ENCODE measurements at regions not wholly inside any gene's neighbourhood (a gene's known extent, or its start where the extent isn't known, plus 50 kb on each side); places are given as distances from the start of the nearest gene placed in this dataset.

DNA sequence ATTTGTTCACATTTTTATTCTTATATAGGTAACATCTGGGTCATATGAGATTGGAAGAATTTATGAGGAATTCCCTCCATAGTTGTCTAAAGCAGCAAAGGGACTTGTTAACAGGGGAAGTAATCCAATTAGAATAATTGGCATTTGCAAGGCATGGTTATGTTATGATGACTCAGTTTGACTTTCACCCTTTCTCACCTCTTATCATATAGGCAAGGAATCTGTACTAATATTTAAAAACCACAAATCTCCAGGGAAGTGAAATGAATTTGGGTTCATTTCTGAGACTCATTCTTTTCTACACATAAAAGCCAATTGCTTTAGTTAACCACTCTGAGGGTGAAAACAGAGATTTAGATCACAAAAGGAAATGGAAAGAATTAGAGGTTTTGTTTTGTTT is 281.5 kb upstream of the DKK2 start:
- DNase-seq (ENCODE audit: low spot score) = no peak

DNA sequence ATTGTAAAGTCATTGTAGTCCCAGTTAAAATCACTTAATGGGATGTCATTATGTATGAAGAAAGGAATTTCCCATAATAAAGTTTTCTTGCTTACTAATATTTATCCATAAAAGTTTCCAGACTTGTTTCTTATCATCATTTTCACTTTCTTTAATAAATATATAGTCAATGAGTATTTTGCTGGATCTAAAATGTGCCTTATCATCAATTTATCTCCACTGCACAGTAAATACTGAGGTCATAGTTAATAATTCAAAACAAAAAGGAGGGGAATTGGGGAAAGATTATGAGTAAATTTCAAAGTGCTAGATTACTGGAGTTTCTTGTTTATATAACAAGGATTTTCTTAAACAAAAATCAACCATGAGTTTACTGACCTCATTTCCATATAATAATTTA is 279.5 kb upstream of the DKK2 start:
- DNase-seq (ENCODE audit: low spot score) = no peak

DNA sequence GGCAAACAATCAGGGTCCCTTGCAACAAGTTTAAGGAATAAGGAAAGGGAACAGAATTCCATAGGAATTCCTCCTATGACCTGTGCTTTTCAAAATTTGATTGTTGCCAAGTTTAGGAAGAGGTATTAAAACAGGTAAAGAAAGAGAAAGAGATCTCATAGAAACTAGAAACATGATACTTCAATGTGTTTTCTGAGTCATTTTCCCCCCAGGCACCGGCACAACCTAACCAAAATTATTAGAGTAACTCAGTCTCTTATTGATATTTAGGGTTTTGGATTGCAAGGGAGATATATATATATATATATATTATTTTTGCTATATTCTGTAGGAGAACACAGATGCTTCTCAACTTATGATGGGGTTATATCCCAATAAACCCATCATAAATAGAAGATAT is 278.0 kb upstream of the DKK2 start:
- no peak for DNase-seq (ENCODE audit: low spot score)

DNA sequence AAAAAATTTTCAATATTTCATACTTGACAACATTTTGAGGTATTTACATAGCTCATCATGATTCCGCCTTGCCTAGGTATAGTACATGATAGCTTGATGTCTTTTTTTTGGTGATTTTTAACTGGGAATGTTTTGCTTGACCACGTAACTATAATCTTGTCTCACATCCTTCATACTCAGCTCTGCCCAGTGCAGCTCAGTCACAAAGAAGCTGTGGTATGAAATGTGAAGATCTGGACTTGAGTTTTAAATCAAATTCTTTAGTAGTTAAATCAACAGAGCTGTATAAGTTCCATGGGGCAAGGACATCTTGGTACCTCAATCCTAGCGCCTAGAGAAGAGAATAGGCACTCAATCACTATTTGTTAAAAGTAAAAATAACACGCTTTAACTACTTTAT is 276.3 kb upstream of the DKK2 start:
- no peak for DNase-seq (ENCODE audit: low spot score)

DNA sequence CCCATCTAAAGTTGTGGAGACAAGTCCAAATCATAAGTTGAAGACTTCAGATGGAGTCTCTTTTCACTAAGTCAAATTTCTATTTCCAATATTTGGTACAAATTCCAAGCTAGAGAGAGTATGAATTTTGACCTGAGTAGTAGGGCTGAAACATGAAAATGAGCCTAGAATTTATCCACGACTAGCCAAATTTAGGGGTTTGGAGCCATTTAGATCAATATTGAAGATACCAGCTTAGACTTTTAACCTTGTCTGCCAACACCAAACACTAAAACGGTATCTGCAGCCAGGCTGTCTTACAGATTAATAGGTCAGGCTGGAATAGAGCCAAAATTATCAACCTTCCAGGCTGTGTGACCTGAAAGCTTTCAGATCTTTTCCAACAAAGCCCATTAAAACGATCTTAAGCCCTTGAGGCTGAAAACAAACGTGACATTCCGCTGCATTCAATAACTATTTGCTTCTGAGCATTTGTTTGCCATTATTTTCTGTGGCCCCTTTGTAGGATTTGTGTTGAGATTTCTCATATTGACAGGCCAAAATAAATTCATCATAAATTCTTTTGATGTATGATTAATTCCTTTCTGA is 268.7 kb upstream of the DKK2 start:
- DNase-seq (ENCODE audit: low spot score) = no peak

DNA sequence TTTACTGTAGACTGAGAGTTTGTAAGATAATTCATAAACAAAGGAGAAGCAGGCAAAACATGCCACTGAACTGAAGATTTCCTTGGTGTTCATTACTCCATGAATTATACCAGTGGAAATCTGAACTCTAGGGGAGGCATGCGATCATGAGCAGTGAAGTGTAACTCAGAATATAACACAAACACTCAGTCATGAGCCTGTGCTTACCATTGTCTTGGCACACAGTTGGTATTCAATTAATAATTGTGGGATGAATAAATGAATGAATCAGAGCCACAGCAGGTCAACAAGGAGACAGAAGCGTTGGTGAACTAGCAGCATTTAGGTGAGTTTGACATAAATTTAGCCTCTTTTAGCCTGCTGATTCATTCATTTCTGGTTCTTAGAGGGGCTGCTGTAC is 263.5 kb upstream of the DKK2 start:
- DNase-seq (ENCODE audit: low spot score) = no peak

DNA sequence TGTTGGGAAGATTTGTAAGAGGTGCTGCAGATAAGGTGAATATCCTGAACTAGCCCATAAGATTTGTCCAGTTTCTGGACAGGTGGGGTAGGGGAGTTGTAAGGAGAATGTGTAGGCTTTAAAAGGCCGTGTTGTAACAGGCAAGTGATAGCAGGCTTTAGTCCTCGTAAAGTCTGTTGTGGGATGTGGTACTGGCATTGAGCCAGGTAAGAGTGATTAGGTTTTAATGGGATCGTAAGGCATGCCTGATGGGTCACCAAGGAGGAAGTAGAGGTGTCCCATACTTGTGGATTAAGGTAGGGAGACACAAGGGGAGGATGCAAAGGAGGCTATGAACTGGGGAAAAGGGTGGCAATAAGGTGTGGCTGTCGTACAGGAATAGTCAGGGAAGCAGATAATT is 256.9 kb upstream of the DKK2 start:
- no peak for DNase-seq (ENCODE audit: low spot score)

DNA sequence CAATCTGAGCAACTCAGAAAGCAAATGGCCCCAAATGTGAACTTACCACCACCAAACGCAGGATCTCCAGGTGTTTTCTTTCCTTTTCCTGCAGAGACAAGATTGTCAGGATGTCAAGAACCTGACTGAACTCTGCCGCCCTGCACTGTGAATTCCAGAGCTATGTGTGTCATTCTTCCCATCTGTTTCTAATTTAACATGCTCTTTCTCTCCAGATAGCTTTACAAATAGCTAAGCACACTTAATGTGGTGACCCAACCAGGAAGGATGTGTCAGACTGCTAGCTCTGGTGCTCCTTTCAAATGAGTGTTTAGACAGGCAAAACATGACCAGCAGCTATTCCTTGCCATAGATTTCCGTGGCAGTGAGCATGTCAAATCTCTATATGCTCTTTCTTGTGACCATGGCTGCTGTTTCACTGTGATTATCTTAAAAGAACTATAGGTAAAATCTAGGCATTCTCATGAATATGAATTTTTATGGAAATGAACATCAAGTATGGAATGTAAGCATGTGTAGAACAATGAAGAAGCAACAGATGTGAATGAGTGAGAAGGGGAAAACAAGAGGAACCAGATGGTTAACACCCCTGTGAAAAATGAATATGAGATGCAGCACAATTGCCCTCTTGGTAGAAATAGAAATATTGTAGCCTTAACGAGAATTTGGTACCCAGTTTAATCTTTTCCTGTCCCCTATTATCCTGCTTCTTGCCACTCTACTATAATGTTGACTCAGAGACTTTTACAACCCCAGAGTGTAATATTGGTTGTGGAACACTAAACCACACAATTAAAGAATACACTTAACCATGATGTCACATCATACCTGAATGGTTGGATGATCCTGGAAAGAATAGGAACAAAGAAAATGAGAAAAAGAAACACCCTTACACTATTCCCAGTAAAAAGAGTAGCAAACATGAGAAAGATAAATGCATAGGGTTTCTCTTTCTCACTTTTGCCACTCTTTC is 247.8 kb upstream of the DKK2 start:
- no peak for DNase-seq (ENCODE audit: low spot score)

DNA sequence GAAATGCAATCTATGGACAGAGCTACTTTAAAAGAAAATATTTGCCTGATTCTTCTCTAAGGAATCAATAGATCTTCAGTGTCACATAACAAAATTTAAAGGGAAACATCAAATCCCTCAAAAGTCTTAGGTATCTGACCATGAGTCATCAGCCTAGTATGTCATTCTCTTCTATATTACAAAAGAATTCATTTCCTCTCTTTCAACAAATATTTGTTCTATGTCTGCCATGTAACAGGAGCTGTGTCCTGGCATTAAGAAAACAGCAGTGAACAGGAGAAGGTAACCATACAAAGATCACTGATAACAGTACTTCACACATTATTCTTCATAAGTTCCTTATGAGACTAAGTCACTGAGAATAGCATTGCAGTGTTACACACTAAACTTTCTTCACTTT is 243.6 kb upstream of the DKK2 start:
- DNase-seq (ENCODE audit: low spot score) = no peak

DNA sequence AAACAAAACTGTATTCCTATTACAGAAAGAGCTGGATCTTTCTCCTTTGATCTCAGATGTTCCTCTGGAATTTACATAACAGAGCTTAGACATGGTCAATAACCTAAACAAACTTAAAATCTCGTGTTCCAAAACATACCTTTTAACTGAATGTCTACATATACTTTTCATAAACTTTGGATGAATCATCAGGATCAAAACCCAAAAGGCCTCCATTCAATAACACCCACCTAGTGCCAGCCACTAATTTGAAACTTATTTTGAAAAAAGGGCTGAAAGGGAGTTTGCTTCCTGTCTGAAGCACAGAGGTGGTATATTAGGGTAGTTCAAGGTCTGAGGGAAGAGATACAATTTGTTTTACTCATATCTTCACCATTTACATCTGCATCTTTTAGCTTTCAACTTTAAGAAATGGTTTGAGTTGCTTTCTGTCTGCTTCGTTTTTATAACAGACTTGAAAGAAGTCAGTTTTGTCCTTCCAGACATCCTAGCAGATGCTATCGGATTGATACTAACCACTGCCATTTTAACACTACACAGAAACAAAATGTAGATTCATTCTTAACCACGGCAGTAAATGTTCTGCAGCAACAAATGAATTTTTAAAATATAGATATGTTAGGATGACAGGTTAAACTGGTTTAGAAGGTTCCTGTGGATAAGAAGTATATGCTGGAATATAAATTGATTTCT is 242.8 kb upstream of the DKK2 start:
- DNase-seq (ENCODE audit: low spot score) = no peak

DNA sequence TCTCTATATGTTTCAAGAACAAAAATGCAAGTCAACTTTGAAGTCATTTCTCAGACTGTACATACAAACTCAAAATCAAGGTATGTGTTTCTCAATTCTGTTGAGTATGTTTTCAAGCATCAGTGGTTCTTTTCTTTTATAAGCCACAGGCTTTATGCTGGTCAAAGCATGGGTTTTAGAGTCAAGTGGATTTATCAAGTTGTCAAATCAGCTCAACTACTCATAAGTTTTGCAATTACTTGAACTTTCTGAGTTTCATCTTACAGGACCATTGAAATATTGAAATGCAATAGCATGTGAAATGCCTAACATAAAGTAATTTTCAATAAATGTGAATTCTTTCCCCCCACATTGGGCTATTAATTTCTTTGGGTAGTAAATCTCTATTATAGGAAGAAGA is 239.9 kb upstream of the DKK2 start:
- DNase-seq (ENCODE audit: low spot score) = no peak

DNA sequence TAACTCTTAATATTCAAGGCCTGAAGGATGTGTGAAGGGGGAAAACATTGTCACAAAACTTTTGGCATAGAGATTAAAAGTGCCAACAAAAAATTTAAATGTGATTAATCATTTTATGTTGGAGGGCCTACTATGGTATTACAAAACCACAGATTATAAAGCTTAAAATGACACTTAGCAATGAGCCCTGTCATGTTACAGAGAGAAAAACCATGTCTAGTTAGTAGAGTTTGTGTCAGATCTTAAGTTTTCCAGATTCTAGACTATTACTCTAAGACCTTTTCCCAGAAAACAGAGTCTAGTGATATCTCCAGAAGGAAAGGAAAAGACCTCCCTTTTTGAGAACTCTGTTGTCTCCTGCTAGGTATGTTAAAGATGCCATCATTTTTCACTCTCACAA is 239.1 kb upstream of the DKK2 start:
- no peak for DNase-seq (ENCODE audit: low spot score)

DNA sequence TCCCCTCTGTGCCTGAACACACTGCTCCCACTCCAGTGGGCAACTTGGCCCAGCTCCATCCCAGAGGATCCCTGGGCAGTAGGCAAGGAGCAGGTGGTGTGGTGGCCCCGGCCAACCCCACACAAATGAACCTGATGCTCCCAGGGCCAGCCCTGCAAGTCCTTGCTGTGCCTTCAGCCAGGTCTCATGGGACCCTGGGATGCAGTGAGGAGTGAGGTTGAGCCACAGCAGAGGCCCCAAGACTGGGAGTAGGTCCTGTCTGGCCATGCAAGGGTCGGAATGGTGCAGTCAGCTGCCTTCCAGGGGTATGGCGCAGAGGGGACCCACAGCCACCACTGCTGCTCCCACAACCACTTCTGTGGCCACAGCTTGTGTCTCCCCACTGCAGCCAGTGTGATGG is 234.5 kb upstream of the DKK2 start:
- no peak for DNase-seq (ENCODE audit: low spot score)

DNA sequence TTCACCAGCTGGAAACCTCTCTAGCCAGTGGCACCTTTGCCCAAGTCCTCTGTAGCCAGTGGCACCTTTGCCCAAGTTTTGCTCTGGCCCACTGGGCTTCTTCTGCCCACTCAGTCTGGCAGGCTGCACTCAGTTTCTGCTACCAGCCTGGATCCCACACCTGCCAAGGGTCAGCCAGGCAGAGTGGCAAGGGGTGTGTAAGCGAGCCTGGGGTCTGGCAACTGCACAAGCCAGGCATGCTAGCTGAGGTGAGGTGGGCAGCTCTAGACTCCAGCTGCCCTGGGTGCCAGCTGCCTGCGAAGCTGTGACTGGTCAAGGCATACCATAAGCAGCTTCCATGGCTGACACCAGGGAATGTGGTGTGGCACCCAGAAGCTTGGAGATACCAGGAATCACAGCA is 233.1 kb upstream of the DKK2 start:
- DNase-seq (ENCODE audit: low spot score) = no peak

DNA sequence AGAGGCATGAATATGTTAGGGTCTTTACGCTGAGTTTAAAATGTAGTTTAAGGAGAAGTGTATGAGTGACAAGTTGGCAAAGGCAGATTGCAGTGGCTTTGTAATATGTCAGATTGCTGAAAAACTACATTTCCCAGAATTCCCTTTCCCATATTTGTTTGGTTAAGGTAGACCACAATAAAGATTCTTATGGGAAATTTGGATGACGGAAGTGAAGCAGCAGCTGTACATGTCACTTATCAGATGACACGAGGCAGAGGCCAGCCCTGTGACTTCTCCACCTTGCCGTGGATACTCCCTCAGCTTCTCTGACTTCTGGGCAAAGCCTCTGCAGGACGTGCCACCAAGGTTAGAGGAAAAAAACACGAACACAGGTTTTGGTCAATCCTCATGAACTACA is 229.7 kb upstream of the DKK2 start:
- DNase-seq (ENCODE audit: low spot score) = no peak

DNA sequence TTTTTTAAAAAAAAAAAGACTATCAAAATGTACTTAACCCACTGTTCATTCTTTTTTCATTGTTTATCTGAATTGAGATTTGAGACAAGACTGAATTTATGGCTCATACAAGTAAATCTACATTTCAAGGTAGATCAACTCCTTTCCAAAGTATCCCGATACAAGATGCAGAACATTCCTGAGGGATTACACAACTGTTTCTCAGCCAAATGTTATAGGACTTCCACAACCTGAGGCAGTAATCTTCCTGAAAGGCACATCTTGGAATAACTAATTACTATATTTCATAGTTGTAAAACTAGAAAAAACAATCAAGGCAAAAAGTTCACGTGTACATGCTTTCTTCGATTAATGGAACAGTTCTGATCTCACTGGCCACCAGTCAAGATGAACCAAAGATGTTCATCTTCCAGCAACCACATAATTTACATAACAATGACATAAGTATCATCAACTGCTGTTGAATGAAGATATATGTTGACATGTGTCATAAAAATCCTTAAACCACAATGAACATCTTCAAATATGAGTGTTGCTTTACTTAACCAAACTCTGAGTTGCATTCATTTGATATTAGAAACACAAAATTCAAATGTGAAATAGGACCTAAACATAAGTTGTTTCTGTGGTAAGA is 225.2 kb upstream of the DKK2 start:
- no peak for DNase-seq (ENCODE audit: low spot score)

DNA sequence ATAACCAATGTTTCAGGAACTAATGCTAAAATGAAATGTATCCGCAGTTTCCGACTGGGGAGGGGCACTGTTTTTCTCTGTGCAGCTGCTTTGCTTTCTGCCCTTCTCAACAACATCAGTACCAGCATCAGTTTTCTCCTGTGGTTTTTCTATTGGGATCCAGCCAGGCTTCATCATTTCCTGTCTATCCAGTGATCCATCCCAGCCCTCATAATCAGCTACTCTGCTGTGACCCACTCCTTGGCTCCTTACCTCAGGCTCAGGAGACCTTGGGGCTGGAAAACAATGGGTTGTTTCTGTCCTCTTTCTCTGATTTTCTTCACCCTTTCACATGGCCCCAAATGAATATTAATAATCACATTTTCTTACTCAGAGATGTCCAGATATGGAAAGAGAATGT is 222.2 kb upstream of the DKK2 start:
- no peak for DNase-seq (ENCODE audit: low spot score)

DNA sequence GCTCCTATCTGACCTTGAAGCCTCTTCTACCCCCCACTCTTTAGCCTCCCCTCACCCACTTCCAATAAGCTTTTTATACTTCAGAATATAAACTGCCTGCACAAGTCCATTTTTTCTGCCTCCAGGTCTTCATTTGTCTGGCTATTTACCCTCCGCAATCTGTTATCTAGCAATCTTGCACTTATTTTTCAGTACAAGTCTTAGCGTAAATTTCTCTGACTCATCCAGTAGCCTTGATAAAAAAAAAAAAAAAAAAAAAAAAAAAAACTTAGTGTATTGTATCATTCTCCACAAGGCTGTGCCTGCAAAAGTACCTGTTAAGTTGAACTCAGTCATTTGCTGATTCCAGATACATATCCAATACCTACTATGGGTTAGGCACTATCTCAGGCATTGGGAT is 219.5 kb upstream of the DKK2 start:
- no peak for DNase-seq (ENCODE audit: low spot score)

DNA sequence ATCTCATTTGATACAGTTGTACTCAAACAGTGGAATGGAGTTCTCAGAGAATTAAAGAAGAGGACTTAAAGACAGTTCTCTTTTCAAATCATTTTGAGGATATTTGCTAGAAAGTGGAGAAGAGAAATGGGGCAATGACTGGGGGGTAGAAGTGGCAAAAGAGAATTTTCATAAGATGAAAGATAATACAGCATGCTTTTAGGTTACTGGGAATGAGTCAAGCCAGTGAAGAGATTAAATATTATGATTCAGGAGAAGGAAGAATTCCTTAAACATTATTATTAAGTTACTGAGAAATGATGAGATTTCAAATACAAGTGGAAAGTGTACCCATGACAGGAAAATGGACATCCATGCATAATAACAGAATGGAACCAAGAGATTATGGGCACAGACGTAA is 219.0 kb upstream of the DKK2 start:
- no peak for DNase-seq (ENCODE audit: low spot score)

DNA sequence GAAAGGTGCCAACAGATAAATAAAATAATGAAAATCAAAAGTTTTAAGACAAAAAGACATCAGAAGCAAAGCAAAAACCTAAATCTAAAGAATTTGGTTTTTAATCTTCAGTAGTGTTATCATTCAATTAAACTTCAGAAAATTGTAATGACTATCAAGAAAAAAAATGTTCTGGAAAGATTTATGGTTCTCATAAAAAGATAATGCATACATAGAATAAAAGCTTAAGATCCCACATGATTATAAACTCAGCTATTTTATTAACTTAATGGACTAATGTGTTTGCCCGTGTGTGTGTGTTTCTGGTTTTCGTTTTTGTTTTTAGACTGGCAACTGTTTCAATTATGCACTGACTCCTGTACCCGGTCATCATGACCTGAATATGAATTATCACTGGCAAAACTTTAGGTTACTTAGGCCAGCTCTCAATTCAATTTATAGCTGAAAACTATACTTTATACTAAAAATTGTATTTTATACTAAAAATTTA is 217.5 kb upstream of the DKK2 start:
- DNase-seq (ENCODE audit: low spot score) = no peak

DNA sequence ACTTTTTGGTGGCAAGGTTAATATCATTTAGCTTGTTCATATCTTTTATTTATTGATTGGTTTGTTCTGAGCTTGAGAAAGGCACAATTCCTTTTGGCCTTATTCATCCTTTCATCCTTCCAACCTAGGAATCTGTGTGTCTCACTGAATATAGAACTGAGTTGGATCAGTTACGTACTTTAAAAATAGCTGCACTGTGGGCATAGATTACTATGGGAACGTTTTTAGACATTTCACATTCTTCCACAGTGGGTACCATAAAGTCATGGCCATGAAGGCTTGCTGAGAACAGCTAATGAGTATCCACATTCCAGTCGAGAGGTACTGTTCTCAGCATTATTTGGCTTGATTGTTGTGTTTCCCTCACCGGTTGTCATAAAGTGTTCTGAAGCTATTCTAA is 217.0 kb upstream of the DKK2 start:
- DNase-seq (ENCODE audit: low spot score) = no peak

DNA sequence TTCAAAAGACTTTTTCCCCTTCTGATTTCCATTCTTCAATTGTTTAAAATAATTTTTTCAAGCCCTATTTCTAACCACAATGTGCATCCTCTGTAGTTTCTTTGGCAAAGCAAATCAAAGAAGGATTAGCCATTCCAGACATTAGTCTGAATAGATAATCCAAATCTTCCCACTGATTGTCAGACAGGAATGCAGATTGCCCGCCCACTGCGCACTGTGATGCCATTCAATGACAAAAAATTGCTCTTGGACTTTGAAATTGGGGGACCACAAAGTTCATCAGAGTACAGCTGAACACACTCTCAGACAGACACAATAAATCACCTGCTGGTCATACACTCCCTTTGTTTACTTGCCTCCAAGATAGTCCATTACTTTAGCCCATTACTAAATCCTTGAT is 216.5 kb upstream of the DKK2 start:
- no peak for DNase-seq (ENCODE audit: low spot score)

DNA sequence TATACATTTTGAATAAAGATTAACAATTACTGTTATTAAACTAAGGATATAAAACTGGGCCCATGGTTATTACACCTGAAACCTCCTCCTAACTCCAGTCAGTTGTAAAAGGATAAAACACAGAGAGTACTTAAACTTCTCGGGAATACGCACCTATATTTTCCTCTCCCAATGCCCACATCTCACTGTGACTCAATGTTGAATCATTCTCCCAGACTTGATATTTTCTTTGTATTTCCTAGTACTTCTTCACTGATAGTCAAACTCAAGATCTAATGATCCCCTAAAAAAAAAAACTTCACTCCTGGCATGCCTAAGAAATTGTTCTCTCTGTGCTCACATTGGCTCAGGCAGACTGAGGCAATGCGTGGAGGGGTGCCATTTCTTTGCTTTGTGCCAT is 212.5 kb upstream of the DKK2 start:
- no peak for DNase-seq (ENCODE audit: low spot score)
